SK-N-SH treated with all-trans-retinoic acid at 6 μM for 48 hours (cell line): ENCODE measurements at regions not wholly inside any gene's neighbourhood (a gene's known extent, or its start where the extent isn't known, plus 50 kb on each side); places are given as distances from the start of the nearest gene placed in this dataset.

Experiments used
- ATAC-seq: fragments of 200-7000 bp; cut with Tn5 transposase; 3 replicates; pipeline ENCODE4 v1.9.1; 2020; ENCODE audit warnings: mild to moderate bottlenecking, moderate library complexity
- ARNTL ChIP-seq: fragments of 450-650 bp; formaldehyde crosslinking; IDR thresholded peaks from 2 replicates; pipeline ENCODE4 v1.5.0; 2020; ENCODE audit warnings: low read depth, mild to moderate bottlenecking, moderate library complexity, borderline replicate concordance
- BACH2 ChIP-seq: fragments of 250-450 bp; sonication (Bioruptor Pico); IDR thresholded peaks from 2 replicates; pipeline ENCODE4 v1.9.0; 2021; ENCODE audit warnings: mild to moderate bottlenecking, borderline replicate concordance
- CSDC2 ChIP-seq: fragments of 250-450 bp; sonication (Bioruptor Pico); IDR thresholded peaks from 2 replicates; pipeline ENCODE4 v1.5.0; 2020; ENCODE audit warnings: mild to moderate bottlenecking, moderate library complexity
- ESRRG ChIP-seq: fragments of 250-450 bp; sonication (Bioruptor Pico); IDR thresholded peaks from 2 replicates; pipeline ENCODE4 v1.6.1; 2021; ENCODE audit warnings: mild to moderate bottlenecking
- GLIS3 ChIP-seq: fragments of 250-450 bp; sonication (Bioruptor Pico); IDR thresholded peaks from 2 replicates; pipeline ENCODE4 v1.5.0; 2020; ENCODE audit warnings: mild to moderate bottlenecking, moderate library complexity
- ISL1 ChIP-seq: fragments of 250-450 bp; sonication (Bioruptor Pico); IDR thresholded peaks from 2 replicates; pipeline ENCODE4 v2.1.2; 2022; ENCODE audit warnings: mild to moderate bottlenecking, moderate library complexity
- OSR1 ChIP-seq: fragments of 250-450 bp; sonication (Bioruptor Pico); IDR thresholded peaks from 2 replicates; pipeline ENCODE4 v1.8.0; 2022; ENCODE audit warnings: moderate library complexity, mild to moderate bottlenecking, inconsistent platforms
- PPARA ChIP-seq: fragments of 250-450 bp; sonication (Bioruptor Pico); IDR thresholded peaks from 2 replicates; pipeline ENCODE4 v1.5.0; 2020; ENCODE audit warnings: mild to moderate bottlenecking, borderline replicate concordance
- RARB ChIP-seq: fragments of 250-450 bp; sonication (Bioruptor Pico); IDR thresholded peaks from 2 replicates; pipeline ENCODE4 v1.8.0; 2021; ENCODE audit warnings: mild to moderate bottlenecking, moderate library complexity
- SNAI2 ChIP-seq: fragments of 250-450 bp; sonication (Bioruptor Pico); IDR thresholded peaks from 2 replicates; pipeline ENCODE4 v1.5.0; 2020; ENCODE audit warnings: mild to moderate bottlenecking, moderate library complexity
- TCF4 ChIP-seq: fragments of 250-450 bp; sonication (Bioruptor Pico); IDR thresholded peaks from 2 replicates; pipeline ENCODE4 v1.8.0; 2021; ENCODE audit warnings: mild to moderate bottlenecking, moderate library complexity, borderline replicate concordance
- TOX ChIP-seq: fragments of 250-450 bp; sonication (Bioruptor Pico); IDR thresholded peaks from 2 replicates; pipeline ENCODE4 v1.8.0; 2021; ENCODE audit warnings: mild to moderate bottlenecking, moderate library complexity, borderline replicate concordance
- ZC3H10 ChIP-seq: fragments of 250-450 bp; sonication (Bioruptor Pico); IDR thresholded peaks from 2 replicates; pipeline ENCODE4 v1.5.1; 2021; ENCODE audit warnings: mild to moderate bottlenecking, moderate library complexity
- ZFP3 ChIP-seq: fragments of 250-450 bp; sonication (Bioruptor Pico); IDR thresholded peaks from 2 replicates; pipeline ENCODE4 v1.5.0; 2020; ENCODE audit warnings: mild to moderate bottlenecking, moderate library complexity
- ZFP30 ChIP-seq: fragments of 450-650 bp; formaldehyde crosslinking; IDR thresholded peaks from 2 replicates; pipeline ENCODE4 v1.5.0; 2022; ENCODE audit warnings: mild to moderate bottlenecking, moderate library complexity
- ZNF565 ChIP-seq: fragments of 450-650 bp; formaldehyde crosslinking; conservative IDR thresholded peaks from 2 replicates; pipeline ENCODE4 v1.5.0; 2020; ENCODE audit warnings: low read depth, mild to moderate bottlenecking, moderate library complexity
- ZNF70 ChIP-seq: fragments of 450-650 bp; formaldehyde crosslinking; IDR thresholded peaks from 2 replicates; pipeline ENCODE4 v1.5.0; 2020; ENCODE audit warnings: mild to moderate bottlenecking, moderate library complexity
- ZNF8 ChIP-seq: fragments of 450-650 bp; formaldehyde crosslinking; IDR thresholded peaks from 2 replicates; pipeline ENCODE4 v1.5.0; 2020; ENCODE audit warnings: mild to moderate bottlenecking, moderate library complexity
- TF ChIP-seq, protein P1 (sequence below): fragments of 250-450 bp; sonication (Bioruptor Pico); IDR thresholded peaks from 2 replicates; pipeline ENCODE4 v1.8.0; 2021; ENCODE audit warnings: low read depth, mild to moderate bottlenecking, moderate library complexity, borderline replicate concordance
- TF ChIP-seq, protein P2 (sequence below): fragments of 250-450 bp; sonication (Bioruptor Pico); IDR thresholded peaks from 2 replicates; pipeline ENCODE4 v1.5.1; 2020; ENCODE audit warnings: low read depth, mild to moderate bottlenecking, moderate library complexity
- TF ChIP-seq, protein P3 (sequence below): fragments of 250-450 bp; sonication (Bioruptor Pico); IDR thresholded peaks from 2 replicates; pipeline ENCODE4 v1.5.1; 2021; ENCODE audit warnings: mild to moderate bottlenecking, moderate library complexity
- TF ChIP-seq, protein P4 (sequence below): fragments of 250-450 bp; sonication (Bioruptor Pico); IDR thresholded peaks from 2 replicates; pipeline ENCODE4 v1.8.0; 2020; ENCODE audit warnings: mild to moderate bottlenecking, moderate library complexity, borderline replicate concordance
- TF ChIP-seq, protein P5 (sequence below): fragments of 250-450 bp; sonication (Bioruptor Pico); IDR thresholded peaks from 2 replicates; pipeline ENCODE4 v1.5.0; 2020; ENCODE audit warnings: mild to moderate bottlenecking, moderate library complexity

DNA sequence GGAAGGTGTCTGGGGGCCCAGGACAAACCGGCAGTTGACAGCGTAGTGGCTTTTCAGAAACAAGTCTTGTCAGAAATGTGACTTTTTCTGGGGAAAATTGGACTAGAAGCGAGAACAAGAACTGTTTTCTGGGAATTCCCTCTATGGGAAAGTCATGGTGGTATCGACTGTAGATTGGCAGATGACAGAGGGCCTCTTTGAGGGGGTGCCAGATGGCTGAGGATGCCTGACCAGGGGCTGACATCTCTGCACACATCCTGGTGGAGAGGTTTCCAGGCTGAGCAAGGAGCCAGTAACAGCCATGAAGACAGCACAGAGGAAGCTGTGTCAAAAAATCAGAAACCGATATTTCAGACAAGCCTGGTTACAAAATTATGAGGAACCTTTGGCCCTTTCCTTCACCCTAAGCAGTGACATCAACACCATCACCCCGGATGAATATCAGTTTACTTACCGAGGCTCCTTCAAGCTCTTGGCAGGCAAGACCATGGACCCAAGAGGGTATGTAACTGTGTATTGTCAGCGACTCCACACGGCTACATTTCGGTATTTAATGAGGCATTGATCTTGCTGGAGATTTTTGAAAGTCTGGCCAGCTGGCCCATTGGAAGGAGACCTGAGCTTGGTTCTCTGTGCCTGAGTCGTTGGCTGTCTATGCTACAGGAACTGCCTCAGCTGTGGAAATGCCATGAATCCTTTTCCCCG is 1525.3 kb upstream of the TMEM132C start (continued):
- TF ChIP-seq, protein P1, sequence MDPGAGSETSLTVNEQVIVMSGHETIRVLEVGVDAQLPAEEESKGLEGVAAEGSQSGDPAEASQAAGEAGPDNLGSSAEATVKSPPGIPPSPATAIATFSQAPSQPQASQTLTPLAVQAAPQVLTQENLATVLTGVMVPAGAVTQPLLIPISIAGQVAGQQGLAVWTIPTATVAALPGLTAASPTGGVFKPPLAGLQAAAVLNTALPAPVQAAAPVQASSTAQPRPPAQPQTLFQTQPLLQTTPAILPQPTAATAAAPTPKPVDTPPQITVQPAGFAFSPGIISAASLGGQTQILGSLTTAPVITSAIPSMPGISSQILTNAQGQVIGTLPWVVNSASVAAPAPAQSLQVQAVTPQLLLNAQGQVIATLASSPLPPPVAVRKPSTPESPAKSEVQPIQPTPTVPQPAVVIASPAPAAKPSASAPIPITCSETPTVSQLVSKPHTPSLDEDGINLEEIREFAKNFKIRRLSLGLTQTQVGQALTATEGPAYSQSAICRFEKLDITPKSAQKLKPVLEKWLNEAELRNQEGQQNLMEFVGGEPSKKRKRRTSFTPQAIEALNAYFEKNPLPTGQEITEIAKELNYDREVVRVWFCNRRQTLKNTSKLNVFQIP (CRISPR knock-in tag), result no peak

DNA sequence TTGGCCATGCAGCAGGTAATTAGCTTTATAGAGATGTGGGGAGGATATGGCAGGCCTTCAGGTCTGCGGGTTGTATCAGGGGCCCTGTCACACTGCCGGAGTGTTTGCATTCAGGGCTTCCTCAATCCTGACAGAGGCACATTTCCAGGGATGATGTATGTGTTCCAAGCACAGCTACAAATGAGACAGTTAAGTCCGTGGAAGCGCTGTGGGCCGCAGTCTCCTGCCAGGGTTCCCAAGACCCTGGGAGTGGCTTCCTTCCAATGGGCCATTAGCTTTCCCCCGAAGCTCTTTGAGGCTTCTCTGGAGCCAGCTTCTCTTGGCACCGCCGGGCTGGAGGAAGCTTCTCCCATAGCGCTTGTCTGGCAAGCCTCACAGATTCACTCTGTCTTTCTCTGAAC is 1524.7 kb upstream of the TMEM132C start:
- TF ChIP-seq CSDC2 (CRISPR knock-in tag) (no peak), ZNF70 (CRISPR knock-in tag) (no peak), ZNF565 (CRISPR knock-in tag) (no peak), RARB (CRISPR knock-in tag) (no peak), BACH2 (CRISPR knock-in tag) (no peak), ESRRG (CRISPR knock-in tag) (no peak), SNAI2 (CRISPR knock-in tag) (no peak), ISL1 (CRISPR knock-in tag) (no peak), ZNF8 (CRISPR knock-in tag) (no peak), TOX (CRISPR knock-in tag) (no peak), ZC3H10 (CRISPR knock-in tag) (no peak), OSR1 (CRISPR knock-in tag) (no peak), GLIS3 (CRISPR knock-in tag) (no peak), TCF4 (CRISPR knock-in tag) (no peak), ZFP30 (no peak), ARNTL (no peak)
- TF ChIP-seq, protein P2, sequence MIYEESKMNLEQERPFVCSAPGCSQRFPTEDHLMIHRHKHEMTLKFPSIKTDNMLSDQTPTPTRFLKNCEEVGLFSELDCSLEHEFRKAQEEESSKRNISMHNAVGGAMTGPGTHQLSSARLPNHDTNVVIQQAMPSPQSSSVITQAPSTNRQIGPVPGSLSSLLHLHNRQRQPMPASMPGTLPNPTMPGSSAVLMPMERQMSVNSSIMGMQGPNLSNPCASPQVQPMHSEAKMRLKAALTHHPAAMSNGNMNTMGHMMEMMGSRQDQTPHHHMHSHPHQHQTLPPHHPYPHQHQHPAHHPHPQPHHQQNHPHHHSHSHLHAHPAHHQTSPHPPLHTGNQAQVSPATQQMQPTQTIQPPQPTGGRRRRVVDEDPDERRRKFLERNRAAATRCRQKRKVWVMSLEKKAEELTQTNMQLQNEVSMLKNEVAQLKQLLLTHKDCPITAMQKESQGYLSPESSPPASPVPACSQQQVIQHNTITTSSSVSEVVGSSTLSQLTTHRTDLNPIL (CRISPR knock-in tag), result no peak
- TF ChIP-seq, protein P3, sequence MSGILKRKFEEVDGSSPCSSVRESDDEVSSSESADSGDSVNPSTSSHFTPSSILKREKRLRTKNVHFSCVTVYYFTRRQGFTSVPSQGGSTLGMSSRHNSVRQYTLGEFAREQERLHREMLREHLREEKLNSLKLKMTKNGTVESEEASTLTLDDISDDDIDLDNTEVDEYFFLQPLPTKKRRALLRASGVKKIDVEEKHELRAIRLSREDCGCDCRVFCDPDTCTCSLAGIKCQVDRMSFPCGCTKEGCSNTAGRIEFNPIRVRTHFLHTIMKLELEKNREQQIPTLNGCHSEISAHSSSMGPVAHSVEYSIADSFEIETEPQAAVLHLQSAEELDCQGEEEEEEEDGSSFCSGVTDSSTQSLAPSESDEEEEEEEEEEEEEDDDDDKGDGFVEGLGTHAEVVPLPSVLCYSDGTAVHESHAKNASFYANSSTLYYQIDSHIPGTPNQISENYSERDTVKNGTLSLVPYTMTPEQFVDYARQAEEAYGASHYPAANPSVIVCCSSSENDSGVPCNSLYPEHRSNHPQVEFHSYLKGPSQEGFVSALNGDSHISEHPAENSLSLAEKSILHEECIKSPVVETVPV, result no peak
- TF ChIP-seq, protein P4, sequence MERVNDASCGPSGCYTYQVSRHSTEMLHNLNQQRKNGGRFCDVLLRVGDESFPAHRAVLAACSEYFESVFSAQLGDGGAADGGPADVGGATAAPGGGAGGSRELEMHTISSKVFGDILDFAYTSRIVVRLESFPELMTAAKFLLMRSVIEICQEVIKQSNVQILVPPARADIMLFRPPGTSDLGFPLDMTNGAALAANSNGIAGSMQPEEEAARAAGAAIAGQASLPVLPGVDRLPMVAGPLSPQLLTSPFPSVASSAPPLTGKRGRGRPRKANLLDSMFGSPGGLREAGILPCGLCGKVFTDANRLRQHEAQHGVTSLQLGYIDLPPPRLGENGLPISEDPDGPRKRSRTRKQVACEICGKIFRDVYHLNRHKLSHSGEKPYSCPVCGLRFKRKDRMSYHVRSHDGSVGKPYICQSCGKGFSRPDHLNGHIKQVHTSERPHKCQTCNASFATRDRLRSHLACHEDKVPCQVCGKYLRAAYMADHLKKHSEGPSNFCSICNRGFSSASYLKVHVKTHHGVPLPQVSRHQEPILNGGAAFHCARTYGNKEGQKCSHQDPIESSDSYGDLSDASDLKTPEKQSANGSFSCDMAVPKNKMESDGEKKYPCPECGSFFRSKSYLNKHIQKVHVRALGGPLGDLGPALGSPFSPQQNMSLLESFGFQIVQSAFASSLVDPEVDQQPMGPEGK (CRISPR knock-in tag), result no peak
- TF ChIP-seq, protein P5, sequence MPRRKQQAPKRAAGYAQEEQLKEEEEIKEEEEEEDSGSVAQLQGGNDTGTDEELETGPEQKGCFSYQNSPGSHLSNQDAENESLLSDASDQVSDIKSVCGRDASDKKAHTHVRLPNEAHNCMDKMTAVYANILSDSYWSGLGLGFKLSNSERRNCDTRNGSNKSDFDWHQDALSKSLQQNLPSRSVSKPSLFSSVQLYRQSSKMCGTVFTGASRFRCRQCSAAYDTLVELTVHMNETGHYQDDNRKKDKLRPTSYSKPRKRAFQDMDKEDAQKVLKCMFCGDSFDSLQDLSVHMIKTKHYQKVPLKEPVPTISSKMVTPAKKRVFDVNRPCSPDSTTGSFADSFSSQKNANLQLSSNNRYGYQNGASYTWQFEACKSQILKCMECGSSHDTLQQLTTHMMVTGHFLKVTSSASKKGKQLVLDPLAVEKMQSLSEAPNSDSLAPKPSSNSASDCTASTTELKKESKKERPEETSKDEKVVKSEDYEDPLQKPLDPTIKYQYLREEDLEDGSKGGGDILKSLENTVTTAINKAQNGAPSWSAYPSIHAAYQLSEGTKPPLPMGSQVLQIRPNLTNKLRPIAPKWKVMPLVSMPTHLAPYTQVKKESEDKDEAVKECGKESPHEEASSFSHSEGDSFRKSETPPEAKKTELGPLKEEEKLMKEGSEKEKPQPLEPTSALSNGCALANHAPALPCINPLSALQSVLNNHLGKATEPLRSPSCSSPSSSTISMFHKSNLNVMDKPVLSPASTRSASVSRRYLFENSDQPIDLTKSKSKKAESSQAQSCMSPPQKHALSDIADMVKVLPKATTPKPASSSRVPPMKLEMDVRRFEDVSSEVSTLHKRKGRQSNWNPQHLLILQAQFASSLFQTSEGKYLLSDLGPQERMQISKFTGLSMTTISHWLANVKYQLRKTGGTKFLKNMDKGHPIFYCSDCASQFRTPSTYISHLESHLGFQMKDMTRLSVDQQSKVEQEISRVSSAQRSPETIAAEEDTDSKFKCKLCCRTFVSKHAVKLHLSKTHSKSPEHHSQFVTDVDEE, result no peak
- TF ChIP-seq, all 23 proteins: peak for 0
- no peak for ATAC-seq

DNA sequence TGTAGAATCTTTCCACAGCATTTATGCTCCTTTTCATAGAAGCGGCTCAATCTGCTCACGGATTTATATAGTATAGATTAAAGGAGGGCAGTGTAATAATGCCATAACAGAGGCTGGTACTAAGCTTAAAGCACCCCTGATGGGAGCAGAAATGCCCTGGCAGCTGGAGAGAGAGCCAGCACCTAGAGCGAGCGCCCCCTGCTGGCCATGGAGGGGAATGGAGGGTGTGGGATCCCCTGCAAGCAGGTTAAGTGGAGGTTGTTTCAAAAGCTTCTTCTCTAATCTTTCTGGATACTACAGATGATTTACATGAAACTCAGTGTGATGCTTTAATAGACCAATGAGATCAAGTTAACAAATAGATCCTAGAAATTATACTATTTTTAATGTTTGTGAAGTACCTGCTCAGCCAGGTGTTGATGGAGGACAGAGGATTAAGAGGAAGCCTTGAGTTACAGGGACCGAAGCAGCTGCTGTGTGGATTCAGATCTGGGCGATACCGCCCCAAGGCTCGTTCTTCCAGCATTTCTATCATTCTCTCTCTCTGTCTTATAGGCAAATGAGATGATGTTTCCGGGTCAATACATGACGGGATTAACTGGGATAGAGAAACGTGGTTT is 1519.3 kb upstream of the TMEM132C start:
- ATAC-seq, result peak; percentile 75
- TF ChIP-seq ESRRG (CRISPR knock-in tag), result no peak
- no peak for TF ChIP-seq ZFP30
- TF ChIP-seq ZNF565 (CRISPR knock-in tag), result no peak
- no peak for TF ChIP-seq ZNF8 (CRISPR knock-in tag)
- TF ChIP-seq ZC3H10 (CRISPR knock-in tag), result no peak
- TF ChIP-seq, protein P2 (CRISPR knock-in tag), result no peak
- no peak for TF ChIP-seq OSR1 (CRISPR knock-in tag)
- TF ChIP-seq, protein P1 (CRISPR knock-in tag), result no peak
- TF ChIP-seq TOX (CRISPR knock-in tag), result no peak
- TF ChIP-seq ZFP3 (CRISPR knock-in tag), result no peak
- no peak for TF ChIP-seq BACH2 (CRISPR knock-in tag)
- TF ChIP-seq, protein P3, result no peak
- no peak for TF ChIP-seq PPARA (CRISPR knock-in tag)
- no peak for TF ChIP-seq ISL1 (CRISPR knock-in tag)
- no peak for TF ChIP-seq RARB (CRISPR knock-in tag)
